Eye (tissue), 1 donor: ENCODE measurements at regions not wholly inside any gene's neighbourhood (a gene's known extent, or its start where the extent isn't known, plus 50 kb on each side); places are given as distances from the start of the nearest gene placed in this dataset.

Experiments used
- DNase-seq: peaks from one replicate; pipeline ENCODE4 v3.0.0-alpha.2; 2015

- DNase-seq: no peak
These were observed 223.7 kb downstream of the QDPR start for GRCh38 chr4:17288151-17288550.

GRCh38 chr4:17286752-17287460, 225.0 kb downstream of the QDPR start:
- DNase-seq: no peak

GRCh38 chr4:17285747-17286146, 226.1 kb downstream of the QDPR start:
- no peak for DNase-seq

- no peak for DNase-seq
These were observed 227.3 kb downstream of the QDPR start for GRCh38 chr4:17284323-17285175.

- no peak for DNase-seq
These were observed 228.1 kb downstream of the QDPR start for GRCh38 chr4:17283832-17284231.

GRCh38 chr4:17283251-17283650, 228.6 kb downstream of the QDPR start:
- no peak for DNase-seq

GRCh38 chr4:17280261-17281018, 231.4 kb downstream of the QDPR start:
- no peak for DNase-seq

- DNase-seq: peak; percentile 3
These were observed 235.1 kb downstream of the QDPR start for GRCh38 chr4:17276776-17277175.

GRCh38 chr4:17275836-17276235, 236.1 kb downstream of the QDPR start:
- no peak for DNase-seq

GRCh38 chr4:17273047-17273446, 238.8 kb downstream of the QDPR start:
- DNase-seq: no peak

- DNase-seq: no peak
These were observed 239.7 kb downstream of the QDPR start for GRCh38 chr4:17272154-17272553.

- no peak for DNase-seq
These were observed 246.2 kb downstream of the QDPR start for GRCh38 chr4:17265653-17266052.

GRCh38 chr4:17265139-17265538, 246.8 kb downstream of the QDPR start:
- no peak for DNase-seq

- no peak for DNase-seq
These were observed 251.6 kb downstream of the QDPR start for GRCh38 chr4:17260166-17260907.

GRCh38 chr4:17258106-17258505, 253.8 kb downstream of the QDPR start:
- no peak for DNase-seq

- no peak for DNase-seq
These were observed 259.8 kb downstream of the QDPR start for GRCh38 chr4:17252131-17252530.

GRCh38 chr4:17251101-17251500, 260.8 kb downstream of the QDPR start:
- DNase-seq: no peak

GRCh38 chr4:17250591-17250990, 261.3 kb downstream of the QDPR start:
- DNase-seq: no peak

- no peak for DNase-seq
These were observed 265.2 kb downstream of the QDPR start for GRCh38 chr4:17246656-17247055.

GRCh38 chr4:17241835-17242234, 270.1 kb downstream of the QDPR start:
- no peak for DNase-seq

GRCh38 chr4:17238633-17239032, 273.3 kb downstream of the QDPR start:
- no peak for DNase-seq

- no peak for DNase-seq
These were observed 275.2 kb downstream of the QDPR start for GRCh38 chr4:17236686-17237085.

GRCh38 chr4:17234678-17235077, 277.2 kb downstream of the QDPR start:
- DNase-seq: no peak
